ENCODE measurements at regions not wholly inside any gene's neighbourhood (a gene's known extent, or its start where the extent isn't known, plus 50 kb on each side); places are given as distances from the start of the nearest gene placed in this dataset.

GRCh38 chr4:132991111-132991510 lies 158.0 kb upstream of the PCDH10 start:
- TF ChIP-seq CTCF (optimal IDR thresholded peaks at IDR 0.05 in 1 of 3, IDR thresholded peaks at IDR 0.05 in 1 of 3, conservative IDR thresholded peaks at IDR 0.05 in 1 of 3; ENCODE audit: extremely low read depth in 1 of 3, insufficient read depth in 2 of 3, low read length in 3 of 3) (no peak), EZH2 (IDR thresholded peaks at IDR 0.05; ENCODE audit: low read length) (no peak)
